Activated naive CD8-positive, alpha-beta T cell treated with anti-CD3 and anti-CD28 coated beads for 36 hours (primary cell): ENCODE measurements at regions not wholly inside any gene's neighbourhood (a gene's known extent, or its start where the extent isn't known, plus 50 kb on each side); places are given as distances from the start of the nearest gene placed in this dataset.

ENCODE experiments used
- DNase-seq: peaks from one replicate; pipeline ENCODE4 v3.0.0; 2021
- H3K27ac Mint-ChIP-seq: one replicate; pipeline ENCODE4 v1.8.0; 2022; ENCODE audit warnings: mild to moderate bottlenecking, moderate library complexity, mixed read lengths
- H3K27me3 Mint-ChIP-seq: one replicate; pipeline ENCODE4 v1.8.0; 2022; ENCODE audit warnings: mild to moderate bottlenecking, mixed read lengths
- H3K36me3 Mint-ChIP-seq: one replicate; pipeline ENCODE4 v1.8.0; 2021; ENCODE audit warnings: mild to moderate bottlenecking, mixed read lengths
- H3K4me1 Mint-ChIP-seq: one replicate; pipeline ENCODE4 v1.8.0; 2021; ENCODE audit warnings: mixed read lengths
- H3K4me3 Mint-ChIP-seq: one replicate; pipeline ENCODE4 v1.8.0; 2022; ENCODE audit warnings: mild to moderate bottlenecking, moderate library complexity, mixed read lengths
- H3K9me3 Mint-ChIP-seq: one replicate; pipeline ENCODE4 v1.8.0; 2022; ENCODE audit warnings: mixed read lengths

DNA sequence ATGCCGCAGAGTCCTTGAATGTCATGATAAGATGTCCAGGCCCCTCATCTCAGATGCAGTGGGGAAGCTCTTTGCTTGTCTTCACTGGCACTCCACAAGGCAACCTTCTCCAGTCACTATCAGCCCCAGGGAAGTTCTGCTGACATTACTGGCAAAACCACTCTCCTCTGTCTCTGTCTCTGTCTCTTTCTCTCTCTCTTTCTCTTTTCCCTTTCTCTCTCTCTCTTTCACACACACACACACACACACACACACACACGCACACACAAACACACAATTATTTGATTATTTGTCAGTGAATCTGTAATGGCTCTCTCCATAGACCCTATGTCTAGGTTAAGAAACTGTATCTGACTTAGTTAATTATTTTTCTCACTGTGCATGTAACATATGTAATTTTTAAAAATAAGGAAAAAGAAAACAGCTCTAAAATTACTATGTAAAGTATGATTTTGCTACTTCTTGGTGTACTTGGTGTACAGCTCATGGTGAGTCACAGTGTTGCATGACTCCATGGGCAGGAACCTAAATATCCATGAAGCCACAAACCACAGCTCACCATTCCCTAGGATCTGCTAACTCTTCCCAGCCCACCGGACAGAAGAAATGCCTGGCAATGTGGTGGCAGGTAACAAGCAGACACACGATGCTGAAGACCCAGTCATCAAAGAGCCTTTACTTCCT, 594.9 kb upstream of the ID2 start:
- Mint-ChIP-seq H3K4me3 (no peak overlapping the region), H3K27me3 (no peaks in the 10 kb centered on the region), H3K9me3 (no peaks in the 10 kb centered on the region), H3K36me3 (no peaks in the 10 kb centered on the region), H3K4me1 (no peaks in the 10 kb centered on the region), H3K27ac (no peak overlapping the region)
- no peak for DNase-seq

DNA sequence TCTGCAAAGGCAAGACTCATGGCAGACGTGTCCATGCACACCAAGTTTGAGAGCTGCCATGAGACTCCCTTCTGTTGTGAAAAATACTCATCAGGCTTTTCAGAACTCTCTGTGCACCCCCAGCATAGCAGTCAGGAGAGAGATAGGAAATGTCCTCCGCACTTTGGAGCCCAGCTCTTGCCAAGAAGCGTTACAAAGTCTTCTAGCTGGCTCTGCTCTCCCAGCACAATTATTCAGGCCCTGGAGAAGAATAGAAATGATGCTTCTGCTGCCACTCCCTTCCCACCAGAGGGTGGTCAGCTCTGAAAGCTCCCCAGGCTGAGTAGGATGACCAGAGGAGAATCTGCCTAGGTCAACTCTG, 594.4 kb upstream of the ID2 start:
- no peaks in the 10 kb centered on the region for H3K9me3 Mint-ChIP-seq
- H3K27ac Mint-ChIP-seq, result no peak overlapping the region
- DNase-seq, result no peak
- no peaks in the 10 kb centered on the region for H3K36me3 Mint-ChIP-seq
- H3K4me3 Mint-ChIP-seq, result no peak overlapping the region
- no peaks in the 10 kb centered on the region for H3K27me3 Mint-ChIP-seq
- no peaks in the 10 kb centered on the region for H3K4me1 Mint-ChIP-seq

DNA sequence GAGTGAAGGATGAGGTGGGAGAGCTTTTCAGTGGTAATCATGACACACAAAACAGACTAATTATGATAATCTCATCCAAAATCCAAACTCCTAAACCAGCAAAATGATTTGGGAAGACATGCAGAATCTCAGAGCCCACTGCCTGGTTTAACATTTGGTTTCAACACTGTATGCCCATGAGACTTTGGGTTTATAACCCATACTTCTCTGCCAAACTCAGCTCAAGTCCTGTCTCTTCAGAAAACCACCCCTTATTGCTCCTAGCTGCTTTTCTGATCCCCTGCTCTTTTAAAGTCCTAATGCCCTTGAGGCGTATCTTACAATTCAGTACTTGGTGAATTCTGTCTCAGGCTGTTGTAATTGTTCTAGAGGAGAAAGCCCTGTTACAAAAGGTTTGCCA, 593.0 kb upstream of the ID2 start:
- Mint-ChIP-seq H3K27ac (no peak overlapping the region), H3K9me3 (no peaks in the 10 kb centered on the region), H3K27me3 (no peaks in the 10 kb centered on the region), H3K4me3 (no peak overlapping the region), H3K4me1 (no peaks in the 10 kb centered on the region), H3K36me3 (no peaks in the 10 kb centered on the region)
- DNase-seq, result no peak

DNA sequence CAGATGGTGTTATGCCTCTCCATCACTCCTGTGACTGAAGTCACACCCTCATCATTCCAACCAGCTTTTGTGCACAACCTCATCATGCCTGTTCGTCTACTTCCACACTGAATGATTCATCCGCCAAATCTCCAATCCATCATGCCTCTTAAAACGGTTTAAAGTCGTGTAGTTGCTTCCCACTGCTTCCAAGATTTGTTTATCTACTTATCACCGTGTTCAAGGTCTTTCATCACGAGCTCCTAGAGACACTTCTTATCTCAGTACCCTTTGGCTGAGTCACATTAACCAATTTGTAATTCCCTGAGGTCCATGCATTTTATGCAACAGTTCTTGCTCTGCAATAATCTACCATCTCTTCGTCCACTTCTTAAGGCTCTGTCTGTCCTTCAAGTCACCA, 592.3 kb upstream of the ID2 start:
- Mint-ChIP-seq H3K27me3 (no peaks in the 10 kb centered on the region), H3K9me3 (no peaks in the 10 kb centered on the region), H3K36me3 (no peaks in the 10 kb centered on the region), H3K27ac (no peak overlapping the region), H3K4me3 (no peak overlapping the region), H3K4me1 (no peaks in the 10 kb centered on the region)
- DNase-seq, result no peak

DNA sequence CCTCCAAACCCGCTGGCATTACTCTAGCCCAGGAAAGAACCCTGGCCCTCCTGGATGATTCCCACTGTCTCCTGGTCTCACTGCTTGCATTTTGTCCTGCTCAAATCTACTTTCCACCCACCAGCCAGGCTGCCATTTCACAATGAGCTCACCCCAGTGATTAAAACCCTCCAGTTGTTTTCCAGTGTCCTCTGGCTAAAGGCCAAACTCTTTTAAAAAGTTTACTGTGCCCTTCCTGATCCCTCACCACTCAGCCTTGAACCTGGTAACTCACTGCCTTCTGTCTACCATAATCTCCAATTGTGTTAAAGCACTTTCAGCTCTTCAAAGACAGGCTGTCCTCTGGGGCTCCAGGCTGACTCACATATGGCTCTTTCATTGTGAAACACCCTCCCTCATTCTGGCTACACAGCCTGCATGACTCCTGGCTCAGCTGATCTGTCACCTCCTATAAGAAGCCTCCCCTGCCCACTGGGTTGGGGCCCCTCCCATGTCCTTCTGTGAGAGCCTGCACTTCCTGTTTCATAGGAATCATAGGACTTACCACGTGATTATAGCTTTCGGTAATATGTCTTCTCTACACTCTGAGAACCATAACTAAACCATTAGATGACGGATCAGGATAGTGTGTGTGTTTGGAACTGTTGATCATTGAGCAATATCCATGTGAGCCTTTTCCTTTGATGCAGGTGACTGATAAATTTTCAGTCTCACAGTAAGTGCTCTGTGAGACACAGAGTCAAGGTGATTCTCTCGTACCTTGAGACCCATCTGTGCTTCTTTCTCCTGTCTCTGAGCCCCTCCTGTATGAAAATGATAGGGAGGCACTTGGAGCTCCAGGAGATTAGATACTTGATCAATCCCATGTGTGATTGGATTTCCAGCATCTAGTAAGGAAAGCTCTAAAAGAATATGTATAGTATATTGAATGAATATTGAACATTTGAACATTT, 590.8 kb upstream of the ID2 start:
- Mint-ChIP-seq H3K4me3 (no peak overlapping the region), H3K27me3 (no peaks in the 10 kb centered on the region), H3K4me1 (no peaks in the 10 kb centered on the region), H3K9me3 (no peaks in the 10 kb centered on the region), H3K27ac (no peak overlapping the region), H3K36me3 (no peaks in the 10 kb centered on the region)
- peak; percentile 64 for DNase-seq

DNA sequence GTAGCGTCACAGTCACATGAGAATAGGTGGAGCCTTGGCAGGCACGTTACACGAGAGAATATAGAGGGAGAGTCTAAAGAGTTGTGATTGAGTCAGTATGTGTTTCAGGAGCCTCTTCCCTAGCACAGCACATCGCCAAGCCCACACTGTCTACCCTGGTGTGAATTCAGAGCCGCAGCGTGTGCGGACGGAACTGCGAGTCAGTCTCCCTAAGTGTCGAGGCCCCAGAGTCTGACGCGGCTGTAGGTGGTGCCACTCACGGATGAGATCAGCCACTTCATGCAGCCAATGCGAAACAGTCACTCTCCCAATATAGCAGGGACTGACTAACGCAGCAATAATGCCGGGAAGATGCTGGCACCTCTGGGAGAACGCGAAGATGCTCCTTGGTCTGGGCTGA, 587.3 kb upstream of the ID2 start:
- no peaks in the 10 kb centered on the region for H3K27me3 Mint-ChIP-seq
- no peaks in the 10 kb centered on the region for H3K4me1 Mint-ChIP-seq
- no peak overlapping the region for H3K27ac Mint-ChIP-seq
- H3K4me3 Mint-ChIP-seq, result no peak overlapping the region
- H3K36me3 Mint-ChIP-seq, result no peaks in the 10 kb centered on the region
- no peak for DNase-seq
- peaks cover 2% of the 10 kb centered on the region for H3K9me3 Mint-ChIP-seq

DNA sequence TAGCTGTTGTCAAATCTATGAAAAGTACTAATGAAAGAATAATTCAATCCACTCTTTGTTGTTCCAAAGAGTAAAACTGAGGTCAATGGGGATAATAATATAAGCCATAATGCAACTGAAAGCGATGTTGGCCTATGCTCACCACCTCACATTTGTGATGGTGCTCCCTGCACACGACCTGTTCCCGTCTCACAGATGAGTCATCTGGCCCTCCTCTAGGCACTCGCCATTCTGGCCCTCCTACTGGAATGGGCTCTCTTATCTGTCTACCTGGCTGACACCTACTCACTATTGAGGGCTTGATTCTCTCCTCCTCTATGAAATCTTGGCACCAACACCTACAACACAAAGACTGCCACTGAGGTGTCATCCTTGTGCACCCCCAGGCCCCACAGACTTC, 585.9 kb upstream of the ID2 start:
- Mint-ChIP-seq H3K4me3 (no peak overlapping the region), H3K27ac (no peak overlapping the region), H3K4me1 (no peaks in the 10 kb centered on the region), H3K27me3 (no peaks in the 10 kb centered on the region), H3K36me3 (no peaks in the 10 kb centered on the region), H3K9me3 (peaks cover 2% of the 10 kb centered on the region)
- DNase-seq, result no peak

DNA sequence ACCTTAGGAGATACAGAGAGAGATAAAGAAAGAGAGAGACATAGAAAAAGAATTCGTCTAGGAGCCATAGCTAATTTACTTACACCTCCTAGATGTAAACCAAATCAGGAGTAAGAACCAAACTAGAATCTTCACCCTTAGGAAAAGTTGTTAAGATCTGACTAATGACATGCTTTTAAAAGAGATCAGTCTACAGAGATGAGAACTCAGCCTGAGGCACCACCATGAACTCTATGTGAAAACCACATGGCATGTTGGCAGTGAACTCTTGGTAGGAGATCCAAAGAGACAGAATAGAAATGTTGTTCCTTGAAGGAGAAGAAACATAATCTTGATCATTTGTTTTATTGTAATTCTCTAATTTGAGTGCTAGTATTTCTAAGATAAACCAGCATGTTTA, 585.4 kb upstream of the ID2 start:
- H3K9me3 Mint-ChIP-seq, result peaks cover 2% of the 10 kb centered on the region
- H3K4me1 Mint-ChIP-seq, result no peaks in the 10 kb centered on the region
- H3K27ac Mint-ChIP-seq, result no peak overlapping the region
- no peak overlapping the region for H3K4me3 Mint-ChIP-seq
- no peaks in the 10 kb centered on the region for H3K36me3 Mint-ChIP-seq
- DNase-seq, result no peak
- H3K27me3 Mint-ChIP-seq, result no peaks in the 10 kb centered on the region

DNA sequence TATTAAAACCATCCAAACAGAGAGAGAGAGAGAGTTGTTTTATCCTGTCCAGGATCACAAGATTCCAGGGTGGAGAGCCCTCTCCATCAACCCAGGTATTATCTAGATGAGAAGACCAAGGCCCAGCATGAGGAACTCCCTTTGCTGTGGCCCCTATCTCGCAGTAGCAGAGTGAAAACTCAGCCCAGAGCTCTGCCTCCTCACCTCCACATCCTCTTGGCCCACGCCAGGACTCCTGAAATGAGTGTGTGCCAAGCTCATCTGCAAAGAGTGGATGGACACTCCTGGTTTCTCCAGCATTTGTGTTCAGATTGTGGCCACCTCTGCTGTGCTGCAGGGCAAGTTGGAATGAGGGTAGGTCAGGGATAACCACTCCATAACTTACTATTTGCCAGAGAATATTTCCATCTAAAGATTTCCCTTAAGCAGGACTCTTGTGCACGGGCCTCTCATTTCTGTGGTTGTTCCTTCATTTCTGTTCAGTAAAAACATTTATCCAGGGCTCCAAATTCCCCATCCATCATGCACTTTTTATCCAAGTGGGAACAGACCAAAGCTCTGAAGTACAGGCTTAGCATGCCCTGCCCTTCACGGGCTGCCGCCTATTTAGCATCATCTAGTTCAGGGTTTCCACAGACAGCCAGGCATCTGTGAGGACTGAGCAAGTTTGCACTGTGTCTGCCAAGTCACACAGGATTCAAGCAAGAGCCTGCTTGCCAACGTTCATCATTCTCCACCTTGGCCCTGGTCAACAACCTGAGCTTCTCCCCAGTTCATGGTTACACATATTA, 583.2 kb upstream of the ID2 start:
- no peaks in the 10 kb centered on the region for H3K27me3 Mint-ChIP-seq
- no peak overlapping the region for H3K4me3 Mint-ChIP-seq
- H3K36me3 Mint-ChIP-seq, result no peaks in the 10 kb centered on the region
- H3K27ac Mint-ChIP-seq, result no peak overlapping the region
- peaks cover 2% of the 10 kb centered on the region for H3K9me3 Mint-ChIP-seq
- no peaks in the 10 kb centered on the region for H3K4me1 Mint-ChIP-seq
- DNase-seq, result no peak

DNA sequence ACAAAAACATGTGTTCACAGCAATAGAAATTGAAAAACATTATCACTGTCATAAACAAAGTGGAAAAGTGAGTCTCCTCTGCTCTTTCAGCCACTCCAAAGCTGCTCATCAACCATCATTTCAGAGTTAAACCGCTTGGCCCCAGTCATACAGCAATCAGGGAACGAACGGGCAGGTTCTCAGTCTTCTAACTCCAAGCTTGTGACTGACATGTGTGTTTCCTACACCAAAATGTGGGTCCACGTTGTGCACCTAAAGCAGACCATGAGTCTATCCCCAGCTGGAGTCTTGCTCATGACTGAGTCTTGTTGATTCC, 582.6 kb upstream of the ID2 start:
- Mint-ChIP-seq H3K4me3 (no peak overlapping the region), H3K27ac (no peak overlapping the region), H3K4me1 (no peaks in the 10 kb centered on the region), H3K27me3 (no peaks in the 10 kb centered on the region), H3K36me3 (no peaks in the 10 kb centered on the region), H3K9me3 (peaks cover 2% of the 10 kb centered on the region)
- DNase-seq, result no peak

DNA sequence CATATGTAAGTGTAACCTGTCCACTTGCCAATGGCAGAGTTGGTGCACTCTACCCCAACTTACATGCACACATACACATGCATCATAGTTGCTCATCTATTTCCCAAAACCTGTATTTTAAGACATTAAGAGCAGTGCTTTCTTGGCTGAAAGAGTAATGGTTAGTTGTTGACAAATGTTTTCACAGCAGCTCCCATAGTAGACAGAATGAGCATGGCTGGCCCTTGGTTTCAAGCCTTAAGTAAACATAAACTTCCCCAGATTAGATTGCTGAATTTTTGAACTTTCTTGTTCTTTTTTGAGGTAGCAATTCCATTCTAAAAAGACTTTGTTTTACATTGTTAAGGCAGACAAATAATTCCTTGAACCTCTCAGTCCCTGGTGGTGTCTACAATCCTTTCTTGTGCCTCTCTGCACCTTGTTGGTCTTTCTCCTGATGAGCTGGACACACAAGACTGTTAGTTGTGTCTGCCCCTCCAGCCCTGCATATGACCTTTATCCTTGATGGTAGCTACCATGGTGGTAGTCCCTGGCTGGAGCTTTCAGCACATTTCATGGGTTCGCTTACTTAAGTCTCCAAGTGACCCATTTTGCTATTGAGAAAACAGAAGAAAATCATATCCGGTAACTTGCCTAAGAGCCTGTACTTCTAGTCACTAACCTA, 580.1 kb upstream of the ID2 start:
- H3K4me1 Mint-ChIP-seq, result no peaks in the 10 kb centered on the region
- H3K9me3 Mint-ChIP-seq, result no peaks in the 10 kb centered on the region
- DNase-seq, result no peak
- no peak overlapping the region for H3K27ac Mint-ChIP-seq
- H3K27me3 Mint-ChIP-seq, result peaks cover 5% of the 10 kb centered on the region
- no peak overlapping the region for H3K4me3 Mint-ChIP-seq
- no peaks in the 10 kb centered on the region for H3K36me3 Mint-ChIP-seq

DNA sequence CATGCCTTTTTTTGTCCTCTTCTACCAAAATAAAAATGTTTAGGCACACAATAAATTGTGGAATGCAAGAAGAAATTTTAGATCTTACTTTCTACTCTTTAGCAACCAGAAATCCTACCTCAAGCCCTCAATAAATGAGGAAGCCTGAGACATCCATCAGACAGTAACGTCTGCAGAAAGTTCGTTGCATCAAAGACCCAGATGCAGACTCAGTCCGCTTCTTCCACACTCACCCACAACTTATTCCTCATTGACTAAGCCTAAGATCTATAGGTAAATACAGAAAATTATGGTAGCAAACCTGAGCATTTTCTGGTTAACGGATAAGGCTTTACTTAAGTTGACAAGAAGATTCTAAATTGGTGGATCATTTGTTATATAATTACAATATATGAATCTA, 579.4 kb upstream of the ID2 start:
- Mint-ChIP-seq H3K27ac (no peak overlapping the region), H3K4me1 (no peaks in the 10 kb centered on the region), H3K9me3 (no peaks in the 10 kb centered on the region), H3K27me3 (peaks cover 5% of the 10 kb centered on the region), H3K36me3 (no peaks in the 10 kb centered on the region), H3K4me3 (no peak overlapping the region)
- DNase-seq, result no peak

DNA sequence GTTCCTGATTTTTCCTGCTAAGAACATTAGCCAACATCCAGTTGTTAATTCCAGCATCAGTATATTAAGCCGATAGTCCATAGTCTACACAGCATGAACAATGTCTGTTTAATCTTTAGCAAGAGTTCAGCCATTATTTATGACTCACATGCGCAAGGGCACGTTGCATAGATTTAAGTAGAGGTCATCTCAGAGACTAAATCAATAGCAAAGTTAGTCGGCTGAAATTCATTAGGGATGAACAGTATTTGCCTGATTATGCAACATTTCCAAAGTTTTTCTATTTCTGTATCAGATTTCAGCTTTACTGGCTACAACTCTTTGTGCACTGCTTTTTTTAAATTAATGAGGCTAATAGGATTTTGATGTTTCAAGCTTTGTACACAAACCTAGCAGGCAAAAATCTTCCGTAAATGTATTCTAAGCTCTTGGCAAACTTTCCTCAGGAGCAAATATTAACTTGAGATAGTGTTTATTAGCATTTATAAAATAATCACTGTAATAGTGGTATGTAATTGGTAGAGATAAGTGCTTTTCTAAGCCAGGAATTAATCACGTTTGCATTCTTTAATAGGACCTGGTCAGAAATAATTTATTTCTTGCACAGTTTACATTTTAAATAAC, 578.7 kb upstream of the ID2 start:
- peaks cover 5% of the 10 kb centered on the region for H3K27me3 Mint-ChIP-seq
- H3K9me3 Mint-ChIP-seq, result no peaks in the 10 kb centered on the region
- H3K36me3 Mint-ChIP-seq, result no peaks in the 10 kb centered on the region
- H3K4me1 Mint-ChIP-seq, result no peaks in the 10 kb centered on the region
- no peak overlapping the region for H3K4me3 Mint-ChIP-seq
- no peak overlapping the region for H3K27ac Mint-ChIP-seq
- no peak for DNase-seq

DNA sequence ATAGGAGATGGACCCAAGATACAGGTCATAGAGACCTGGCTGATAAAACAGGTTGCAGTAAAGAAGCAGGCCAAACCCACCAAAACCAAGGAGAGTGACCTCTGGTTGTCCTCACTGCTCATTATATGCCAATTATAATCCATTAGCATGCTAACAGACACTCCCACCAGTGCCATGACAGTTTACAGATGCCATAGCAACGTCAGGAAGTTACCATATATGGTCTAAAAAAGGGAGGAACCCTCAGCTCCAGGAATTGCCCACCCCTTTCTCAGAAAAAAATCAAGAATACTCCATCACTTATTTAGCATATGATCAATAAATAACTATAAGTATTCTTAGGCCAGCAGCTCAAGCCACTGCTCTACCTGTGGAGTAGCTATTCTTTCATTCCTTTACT, 574.7 kb upstream of the ID2 start:
- Mint-ChIP-seq H3K9me3 (no peaks in the 10 kb centered on the region), H3K36me3 (no peaks in the 10 kb centered on the region), H3K27me3 (peaks cover 5% of the 10 kb centered on the region), H3K27ac (no peak overlapping the region), H3K4me3 (no peak overlapping the region), H3K4me1 (no peaks in the 10 kb centered on the region)
- DNase-seq, result no peak
